H9 (cell line): ENCODE measurements at regions not wholly inside any gene's neighbourhood (a gene's known extent, or its start where the extent isn't known, plus 50 kb on each side); places are given as distances from the start of the nearest gene placed in this dataset.

Source experiments
- DNase-seq: peaks from one replicate; pipeline ENCODE4 v3.0.0-alpha.2; 2017
- H2AFZ ChIP-seq: one replicate; pipeline ENCODE4 v1.6.1; 2013; ENCODE audit warnings: mild to moderate bottlenecking, low read length, control low read depth, moderate library complexity
- H2AK5ac ChIP-seq: 2 replicates; pipeline ENCODE4 v1.6.1; 2013; ENCODE audit warnings: low read length, control low read depth, mixed read lengths; ENCODE audit not compliant: insufficient read length
- H2BK120ac ChIP-seq: one replicate; pipeline ENCODE4 v1.6.1; 2013; ENCODE audit warnings: low read depth, mild to moderate bottlenecking, low read length, control low read depth, inconsistent platforms; ENCODE audit not compliant: poor library complexity, severe bottlenecking
- H2BK12ac ChIP-seq: 2 replicates; pipeline ENCODE4 v1.6.1; 2013; ENCODE audit warnings: low read length, control low read depth, mixed read lengths, low read depth; ENCODE audit not compliant: insufficient read length
- H2BK15ac ChIP-seq: 2 replicates; pipeline ENCODE4 v1.6.1; 2013; ENCODE audit warnings: low read depth, low read length, control low read depth
- H2BK20ac ChIP-seq: one replicate; pipeline ENCODE4 v1.6.1; 2013; ENCODE audit warnings: low read depth, mild to moderate bottlenecking, low read length, control low read depth, inconsistent platforms; ENCODE audit not compliant: poor library complexity, severe bottlenecking
- H2BK5ac ChIP-seq: 2 replicates; pipeline ENCODE4 v1.6.1; 2013; ENCODE audit warnings: low read length, control low read depth, mixed read lengths; ENCODE audit not compliant: insufficient read length
- H3K14ac ChIP-seq: 2 replicates; pipeline ENCODE4 v1.6.1; 2013; ENCODE audit warnings: low read length, control low read depth; ENCODE audit not compliant: insufficient read depth
- H3K18ac ChIP-seq: 2 replicates; pipeline ENCODE4 v1.6.1; 2013; ENCODE audit warnings: low read depth, mild to moderate bottlenecking, mixed read lengths, low read length, control low read depth; ENCODE audit not compliant: insufficient read length
- H3K23ac ChIP-seq: 2 replicates; pipeline ENCODE4 v1.6.1; 2013; ENCODE audit warnings: low read length, control low read depth, mixed read lengths, low read depth; ENCODE audit not compliant: insufficient read length
- H3K23me2 ChIP-seq: 2 replicates; pipeline ENCODE4 v1.6.1; 2013; ENCODE audit warnings: low read depth, mild to moderate bottlenecking, mixed read lengths, low read length, control low read depth; ENCODE audit not compliant: insufficient read length, poor library complexity, severe bottlenecking
- H3K27ac ChIP-seq: 2 replicates; pipeline ENCODE4 v1.5.1; 2013; ENCODE audit warnings: low read length, control low read depth, mixed read lengths, low read depth; ENCODE audit not compliant: insufficient read length
- H3K27me3 ChIP-seq: 2 replicates; pipeline ENCODE4 v1.6.1; 2013; ENCODE audit warnings: low read length, control low read depth, inconsistent platforms; ENCODE audit not compliant: insufficient read depth
- H3K4ac ChIP-seq: 2 replicates; pipeline ENCODE4 v1.6.1; 2013; ENCODE audit warnings: low read depth, mild to moderate bottlenecking, control low read depth, inconsistent platforms, low read length, moderate library complexity
- H3K4me1 ChIP-seq: 2 replicates; pipeline ENCODE4 v1.6.1; 2013; ENCODE audit warnings: low read length, control low read depth, inconsistent platforms; ENCODE audit not compliant: insufficient read depth
- H3K4me2 ChIP-seq: 2 replicates; pipeline ENCODE4 v1.6.1; 2013; ENCODE audit warnings: low read length, control low read depth, mixed read lengths; ENCODE audit not compliant: insufficient read length, insufficient read depth
- H3K56ac ChIP-seq: 2 replicates; pipeline ENCODE4 v1.6.1; 2013; ENCODE audit warnings: low read depth, mild to moderate bottlenecking, mixed read lengths, low read length, control low read depth; ENCODE audit not compliant: insufficient read length
- H3K79me1 ChIP-seq: 2 replicates; pipeline ENCODE4 v1.6.1; 2013; ENCODE audit warnings: low read depth, mild to moderate bottlenecking, moderate library complexity, low read length, control low read depth, inconsistent platforms; ENCODE audit not compliant: insufficient read depth, poor library complexity, severe bottlenecking
- H3K79me2 ChIP-seq: 2 replicates; pipeline ENCODE4 v1.6.1; 2013; ENCODE audit warnings: low read length, control low read depth, inconsistent platforms; ENCODE audit not compliant: insufficient read depth
- H3K9ac ChIP-seq: 2 replicates; pipeline ENCODE4 v1.6.1; 2013; ENCODE audit warnings: low read length, control low read depth, mixed read lengths; ENCODE audit not compliant: insufficient read length; ENCODE audit errors: extremely low read depth
- H3K9me3 ChIP-seq: one replicate; pipeline ENCODE4 v1.6.1; 2013; ENCODE audit warnings: low read depth, low read length, inconsistent platforms; ENCODE audit not compliant: control insufficient read depth
- H3T11ph ChIP-seq: one replicate; pipeline ENCODE4 v1.6.1; 2013; ENCODE audit warnings: mild to moderate bottlenecking, low read length, control low read depth, inconsistent platforms
- H4K20me1 ChIP-seq: one replicate; pipeline ENCODE4 v1.6.1; 2013; ENCODE audit not compliant: control insufficient read depth, insufficient read length, insufficient read depth
- H4K5ac ChIP-seq: 2 replicates; pipeline ENCODE4 v1.6.1; 2013; ENCODE audit warnings: low read depth, mild to moderate bottlenecking, mixed read lengths, low read length, control low read depth; ENCODE audit not compliant: insufficient read length
- H4K8ac ChIP-seq: replicated peaks from 2 replicates; pipeline ENCODE4 v1.6.1; 2013; ENCODE audit warnings: low read length, control low read depth, mixed read lengths, low read depth; ENCODE audit not compliant: insufficient read length
- H4K91ac ChIP-seq: 2 replicates; pipeline ENCODE4 v1.6.1; 2013; ENCODE audit warnings: low read depth, mild to moderate bottlenecking, moderate library complexity, mixed read lengths, low read length, control low read depth; ENCODE audit not compliant: insufficient read length
- H3K27ac Mint-ChIP-seq, 3 experiments: 2 replicates in 2 of 3; 3 replicates in 1 of 3; pipeline ENCODE4 v1.8.0; 2020 to 2021; ENCODE audit warnings: mixed read lengths in 3 of 3, mild to moderate bottlenecking in 1 of 3, moderate library complexity in 1 of 3
- H3K27me3 Mint-ChIP-seq: 2 replicates; pipeline ENCODE4 v1.8.0; 2021; ENCODE audit warnings: low read depth, mild to moderate bottlenecking, moderate library complexity, mixed read lengths
- H3K36me3 Mint-ChIP-seq, 3 experiments: 2 replicates in 2 of 3; 3 replicates in 1 of 3; pipeline ENCODE4 v1.8.0; 2020 to 2021; ENCODE audit warnings: low read depth in 3 of 3, mixed read lengths in 3 of 3; ENCODE audit not compliant: insufficient read depth in 1 of 3
- H3K4me1 Mint-ChIP-seq, 2 experiments: 2 replicates each; pipeline ENCODE4 v1.8.0; 2020; ENCODE audit warnings: mixed read lengths in 2 of 2
- H3K4me3 Mint-ChIP-seq, 2 experiments: 2 replicates in 1 of 2; 3 replicates in 1 of 2; pipeline ENCODE4 v1.8.0; 2020 to 2021; ENCODE audit warnings: mild to moderate bottlenecking in 2 of 2, mixed read lengths in 2 of 2, moderate library complexity in 1 of 2
- H3K9me3 Mint-ChIP-seq, 2 experiments: 2 replicates in 1 of 2; 3 replicates in 1 of 2; pipeline ENCODE4 v1.8.0; 2020; ENCODE audit warnings: mild to moderate bottlenecking in 2 of 2, mixed read lengths in 2 of 2, moderate library complexity in 1 of 2
- WGBS: extraction: QIAGEN DNeasy Blood & Tissue Kit; methylation state at CpG from one replicate; pipeline ENCODE4 v1.1.7; 2013; ENCODE audit warnings: missing lambda C conversion rate, low lambda C conversion rate, mixed read lengths; ENCODE audit not compliant: insufficient read length; ENCODE audit errors: extremely low coverage; 5-methylcytosine and 5-hydroxymethylcytosine counted together
- TF ChIP-seq, protein P1 (sequence below): fragments of 200-600 bp; sonication (generic); conservative IDR thresholded peaks from 3 replicates; pipeline ENCODE4 v1.8.0; 2021; ENCODE audit warnings: antibody characterized with exemption, mild to moderate bottlenecking

GRCh38 chr3:147956615-147957014 lies 547.5 kb downstream of the ZIC1 start:
- Histone ChIP-seq H4K20me1 (no peaks in the 10 kb centered on the region), H3K27me3 (no peaks in the 10 kb centered on the region), H2BK15ac (no peak overlapping the region), H3K9me3 (no peaks in the 10 kb centered on the region), H3K4me2 (no peak overlapping the region), H3K23ac (no peak overlapping the region), H3T11ph (no peak overlapping the region), H4K91ac (no peak overlapping the region), H2BK5ac (no peak overlapping the region), H3K14ac (no peak overlapping the region), H3K4ac (no peak overlapping the region), H3K18ac (no peak overlapping the region), H3K23me2 (no peaks in the 10 kb centered on the region), H2BK120ac (no peak overlapping the region), H4K8ac (no peak overlapping the region), H3K56ac (no peak overlapping the region), H2BK20ac (no peak overlapping the region), H3K79me1 (no peaks in the 10 kb centered on the region), H2AFZ (no peak overlapping the region), H3K27ac (no peak overlapping the region), H2BK12ac (no peak overlapping the region), H4K5ac (no peak overlapping the region), H3K79me2 (no peaks in the 10 kb centered on the region), H2AK5ac (no peak overlapping the region), H3K9ac (no peak overlapping the region), H3K4me1 (no peaks in the 10 kb centered on the region)
- H3K4me1 Mint-ChIP-seq = peaks cover 13 to 14% of the 10 kb centered on the region in 2 experiments
- peaks cover 0 to 6% (median 4%) of the 10 kb centered on the region in 3 experiments; a peak in 4 of 7 replicates for H3K36me3 Mint-ChIP-seq
- TF ChIP-seq, protein P1, sequence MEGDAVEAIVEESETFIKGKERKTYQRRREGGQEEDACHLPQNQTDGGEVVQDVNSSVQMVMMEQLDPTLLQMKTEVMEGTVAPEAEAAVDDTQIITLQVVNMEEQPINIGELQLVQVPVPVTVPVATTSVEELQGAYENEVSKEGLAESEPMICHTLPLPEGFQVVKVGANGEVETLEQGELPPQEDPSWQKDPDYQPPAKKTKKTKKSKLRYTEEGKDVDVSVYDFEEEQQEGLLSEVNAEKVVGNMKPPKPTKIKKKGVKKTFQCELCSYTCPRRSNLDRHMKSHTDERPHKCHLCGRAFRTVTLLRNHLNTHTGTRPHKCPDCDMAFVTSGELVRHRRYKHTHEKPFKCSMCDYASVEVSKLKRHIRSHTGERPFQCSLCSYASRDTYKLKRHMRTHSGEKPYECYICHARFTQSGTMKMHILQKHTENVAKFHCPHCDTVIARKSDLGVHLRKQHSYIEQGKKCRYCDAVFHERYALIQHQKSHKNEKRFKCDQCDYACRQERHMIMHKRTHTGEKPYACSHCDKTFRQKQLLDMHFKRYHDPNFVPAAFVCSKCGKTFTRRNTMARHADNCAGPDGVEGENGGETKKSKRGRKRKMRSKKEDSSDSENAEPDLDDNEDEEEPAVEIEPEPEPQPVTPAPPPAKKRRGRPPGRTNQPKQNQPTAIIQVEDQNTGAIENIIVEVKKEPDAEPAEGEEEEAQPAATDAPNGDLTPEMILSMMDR = no peak
- DNase-seq = no peak
- peaks cover 0 to 6% of the 10 kb centered on the region in 2 experiments; a peak in 3 of 5 replicates for H3K9me3 Mint-ChIP-seq
- no peak overlapping the region for H3K27ac Mint-ChIP-seq
- no CpG with 5 or more reads among the region's 1 CpG for WGBS
- H3K4me3 Mint-ChIP-seq = no peak overlapping the region
- no peaks in the 10 kb centered on the region for H3K27me3 Mint-ChIP-seq
